Stomach (tissue), 4 donors: ENCODE measurements at regions not wholly inside any gene's neighbourhood (a gene's known extent, or its start where the extent isn't known, plus 50 kb on each side); places are given as distances from the start of the nearest gene placed in this dataset.

Experiments
- EP300 ChIP-seq: sonication (generic); formaldehyde crosslinking; IDR thresholded peaks from one replicate; pipeline ENCODE4 v1.6.1; 2017; ENCODE audit warnings: antibody characterized with exemption
- POLR2A ChIP-seq, 4 donors: fragments of 450-650 bp; IDR thresholded peaks; one replicate each; pipeline ENCODE4 v1.6.1; 2016; ENCODE audit warnings: antibody characterized with exemption in 4 of 4, control low read depth in 2 of 4, mild to moderate bottlenecking in 1 of 4, moderate library complexity in 1 of 4
- TF ChIP-seq, protein P1 (sequence below), 7 experiments: fragments of 450-650 bp in 4 of 7; fragments of 200-600 bp in 3 of 7; sonication (generic) in 3 of 7; IDR thresholded peaks; one replicate each; pipeline ENCODE4 v1.5.1; 2016 to 2019; ENCODE audit warnings: antibody characterized with exemption in 7 of 7, control low read depth in 2 of 7, mild to moderate bottlenecking in 1 of 7

DNA sequence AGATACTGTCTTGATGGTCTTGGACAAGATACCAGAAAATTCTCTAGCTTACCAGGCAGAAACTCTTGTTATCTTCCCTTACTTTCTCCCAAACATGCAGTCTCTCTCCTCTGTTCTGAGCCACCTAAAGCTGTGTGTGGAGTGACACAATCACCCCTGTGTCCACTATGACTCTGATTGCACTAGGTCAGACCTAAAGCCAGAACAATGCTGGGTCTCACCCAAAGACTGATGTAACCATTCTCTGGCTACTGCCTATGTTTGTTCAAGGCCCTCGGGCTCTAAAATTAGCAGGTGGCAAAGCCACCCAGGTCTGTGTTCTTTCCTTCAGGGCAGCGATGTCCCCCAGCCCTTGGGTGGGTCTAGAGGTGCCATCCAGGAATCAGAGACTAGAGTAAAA is 200.5 kb downstream of the KCNA4 start:
- TF ChIP-seq, protein P1, sequence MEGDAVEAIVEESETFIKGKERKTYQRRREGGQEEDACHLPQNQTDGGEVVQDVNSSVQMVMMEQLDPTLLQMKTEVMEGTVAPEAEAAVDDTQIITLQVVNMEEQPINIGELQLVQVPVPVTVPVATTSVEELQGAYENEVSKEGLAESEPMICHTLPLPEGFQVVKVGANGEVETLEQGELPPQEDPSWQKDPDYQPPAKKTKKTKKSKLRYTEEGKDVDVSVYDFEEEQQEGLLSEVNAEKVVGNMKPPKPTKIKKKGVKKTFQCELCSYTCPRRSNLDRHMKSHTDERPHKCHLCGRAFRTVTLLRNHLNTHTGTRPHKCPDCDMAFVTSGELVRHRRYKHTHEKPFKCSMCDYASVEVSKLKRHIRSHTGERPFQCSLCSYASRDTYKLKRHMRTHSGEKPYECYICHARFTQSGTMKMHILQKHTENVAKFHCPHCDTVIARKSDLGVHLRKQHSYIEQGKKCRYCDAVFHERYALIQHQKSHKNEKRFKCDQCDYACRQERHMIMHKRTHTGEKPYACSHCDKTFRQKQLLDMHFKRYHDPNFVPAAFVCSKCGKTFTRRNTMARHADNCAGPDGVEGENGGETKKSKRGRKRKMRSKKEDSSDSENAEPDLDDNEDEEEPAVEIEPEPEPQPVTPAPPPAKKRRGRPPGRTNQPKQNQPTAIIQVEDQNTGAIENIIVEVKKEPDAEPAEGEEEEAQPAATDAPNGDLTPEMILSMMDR (IDR thresholded peaks at IDR 0.05), result no peak
- TF ChIP-seq POLR2A (IDR thresholded peaks at IDR 0.05), result no peak
- no peak for TF ChIP-seq EP300
